GM21786 (cell line): ENCODE measurements at regions not wholly inside any gene's neighbourhood (a gene's known extent, or its start where the extent isn't known, plus 50 kb on each side); places are given as distances from the start of the nearest gene placed in this dataset.
"Not testable (repeated sequence)": the region's sequence is repeated elsewhere in the genome, so short reads cannot be mapped to it uniquely, and the experiment has no call there.

Experiments used
- ATAC-seq: cut with Tn5 transposase; IDR thresholded peaks from one replicate; pipeline ENCODE4 v1.9.1; 2021; ENCODE audit not compliant: unreplicated experiment

DNA sequence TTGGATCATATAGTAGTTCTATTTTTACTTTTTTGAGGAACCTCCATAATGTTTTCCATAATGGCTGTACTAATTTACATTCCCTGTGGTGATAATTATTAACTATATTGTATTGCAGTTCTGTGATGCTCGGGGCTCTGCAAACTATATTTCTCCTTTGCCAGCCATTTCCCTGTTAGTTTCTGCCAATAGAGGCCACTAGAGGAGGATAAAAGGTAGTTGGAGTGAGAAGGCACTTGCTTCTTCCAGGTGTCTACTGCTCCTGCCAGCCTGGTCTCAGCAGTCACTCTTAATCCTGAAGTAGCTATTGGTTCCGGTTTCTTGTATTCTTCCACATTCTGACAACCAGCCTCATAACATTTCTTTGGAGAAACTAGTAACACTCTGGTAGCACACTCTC is 233.9 kb upstream of the GBE1 start:
- no peak for ATAC-seq

GRCh38 chr3:81989758-81990157 is 228.3 kb upstream of the GBE1 start:
- no peak for ATAC-seq

GRCh38 chr3:81989274-81989673 is 227.8 kb upstream of the GBE1 start:
- ATAC-seq: no peak

- not testable (repeated sequence) for ATAC-seq
These were observed 226.0 kb upstream of the GBE1 start for GRCh38 chr3:81987412-81987811.

- no peak for ATAC-seq
These were observed 224.7 kb upstream of the GBE1 start for GRCh38 chr3:81985996-81986723.

DNA sequence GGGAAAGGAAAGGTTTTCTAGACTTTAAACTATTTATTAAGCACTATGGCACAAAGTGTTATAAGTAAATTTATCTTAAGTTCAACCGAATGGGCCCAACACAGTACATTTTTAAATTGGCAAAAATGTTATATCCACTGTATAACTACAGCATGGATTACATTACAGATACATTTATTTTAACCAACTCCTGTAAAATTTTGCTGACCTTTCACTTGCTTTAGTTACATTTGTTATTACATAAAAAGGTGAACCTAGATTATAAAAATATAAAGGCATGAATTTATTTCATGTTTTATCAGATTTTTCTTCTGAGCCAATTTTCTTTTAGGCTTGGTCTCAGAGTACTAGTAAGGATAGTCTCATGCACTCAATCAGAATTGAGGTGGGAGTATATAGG is 221.9 kb upstream of the GBE1 start:
- ATAC-seq: no peak

- no peak for ATAC-seq
These were observed 219.4 kb upstream of the GBE1 start for GRCh38 chr3:81980596-81981494.

DNA sequence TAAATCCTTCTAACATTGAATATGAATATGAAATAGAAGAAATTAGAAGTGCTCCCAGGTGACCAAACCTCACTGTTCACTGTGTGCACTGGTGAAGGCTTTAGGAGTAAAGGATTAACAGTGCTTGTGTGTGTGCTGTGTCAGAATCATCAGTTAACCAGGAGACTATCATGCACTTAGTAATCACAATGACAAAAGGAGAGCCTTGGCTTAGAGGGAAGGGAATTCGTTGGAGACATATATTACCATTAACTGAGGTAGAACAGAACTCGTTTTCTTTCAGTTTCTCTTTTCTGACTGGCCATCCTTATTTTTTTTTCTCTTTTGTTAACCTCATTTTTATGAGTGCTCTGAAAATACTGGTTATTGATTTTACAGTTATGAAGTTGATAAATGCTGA is 213.3 kb upstream of the GBE1 start:
- ATAC-seq: no peak

GRCh38 chr3:81968658-81969057 is 207.2 kb upstream of the GBE1 start:
- no peak for ATAC-seq

DNA sequence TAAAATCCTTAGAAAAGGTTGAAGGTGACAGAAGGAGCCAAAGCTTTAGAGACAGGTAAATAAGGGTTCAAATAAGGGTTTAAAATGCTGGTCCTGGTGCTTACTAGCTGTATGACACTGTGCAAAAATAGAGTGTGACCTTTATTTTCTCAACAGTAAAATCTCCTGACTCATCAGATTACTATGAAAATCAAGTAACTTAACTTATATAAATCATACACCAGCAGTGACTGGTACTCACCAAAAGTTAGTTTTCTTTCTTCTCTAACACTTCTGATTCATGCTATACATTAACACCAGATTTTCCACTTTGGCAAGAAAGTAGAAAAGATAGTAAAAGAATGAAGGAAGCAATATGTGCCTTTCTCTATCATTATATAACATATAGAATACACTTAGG is 205.9 kb upstream of the GBE1 start:
- ATAC-seq: no peak

DNA sequence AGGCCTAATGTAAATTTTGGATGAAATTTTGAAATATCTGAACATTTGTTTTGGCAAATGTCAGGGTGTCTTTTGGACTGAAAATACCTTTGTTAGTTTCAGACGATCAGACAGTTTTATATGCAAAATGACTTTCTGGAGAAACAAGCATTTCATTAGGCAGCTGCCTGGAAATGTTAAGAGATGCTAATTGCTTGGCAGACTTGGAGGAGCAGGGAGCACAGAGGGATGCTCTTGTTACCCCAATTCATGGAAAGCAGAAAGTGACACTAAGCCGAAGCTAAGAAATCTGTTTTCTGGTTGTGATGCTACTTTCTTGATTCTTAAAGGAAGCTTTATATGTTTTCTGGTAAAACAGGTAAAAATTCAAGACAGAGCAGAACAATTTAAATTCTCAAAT is 204.3 kb upstream of the GBE1 start:
- ATAC-seq: no peak

GRCh38 chr3:81962396-81962795 is 201.0 kb upstream of the GBE1 start:
- ATAC-seq: no peak

GRCh38 chr3:81958972-81959640 is 197.7 kb upstream of the GBE1 start:
- ATAC-seq: no peak

- ATAC-seq: no peak
These were observed 194.4 kb upstream of the GBE1 start for GRCh38 chr3:81955878-81956277.

- ATAC-seq: no peak
These were observed 191.7 kb upstream of the GBE1 start for GRCh38 chr3:81953111-81953510.

- no peak for ATAC-seq
These were observed 190.7 kb upstream of the GBE1 start for GRCh38 chr3:81952141-81952540.

GRCh38 chr3:81951636-81952035 is 190.2 kb upstream of the GBE1 start:
- ATAC-seq: no peak

DNA sequence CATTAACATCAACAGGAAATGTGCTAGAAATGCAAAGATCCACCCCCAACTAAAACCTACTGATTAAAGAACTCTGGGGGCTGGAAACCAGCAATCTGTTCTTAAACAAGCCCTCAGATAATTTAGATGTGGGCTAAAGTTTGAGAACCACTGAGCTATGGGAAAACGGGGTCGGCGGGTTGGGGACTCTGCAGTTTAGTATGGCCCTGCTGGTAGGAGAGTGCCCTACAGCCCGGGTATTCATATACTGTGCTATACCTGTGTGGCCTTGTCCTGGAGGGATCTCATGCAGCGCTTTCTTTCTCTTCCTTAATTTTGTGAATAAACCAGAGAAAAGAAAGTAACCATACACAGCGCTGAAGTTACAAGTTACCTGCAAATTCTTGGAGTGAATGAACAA is 189.7 kb upstream of the GBE1 start:
- ATAC-seq: no peak

GRCh38 chr3:81947359-81947758 is 185.9 kb upstream of the GBE1 start:
- ATAC-seq: no peak

DNA sequence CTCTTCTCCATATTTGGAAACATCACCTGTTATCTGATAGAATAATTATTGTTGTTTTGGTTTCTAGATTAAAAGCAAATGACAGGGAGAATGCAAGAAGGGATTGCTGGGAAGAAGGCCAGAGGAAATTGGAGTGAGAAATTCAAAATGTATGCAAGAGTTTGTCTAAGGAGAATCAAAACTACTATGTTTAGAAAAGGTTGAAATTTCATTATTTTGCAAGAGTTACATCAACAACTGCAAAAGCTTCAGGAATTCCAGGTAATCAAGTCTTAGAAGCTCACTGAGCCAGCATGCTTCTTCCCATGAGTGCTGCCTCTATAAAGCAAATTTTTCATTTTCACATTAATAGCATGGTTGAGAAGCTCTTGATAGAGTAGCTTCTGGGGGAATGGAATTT is 177.2 kb upstream of the GBE1 start:
- ATAC-seq: no peak

DNA sequence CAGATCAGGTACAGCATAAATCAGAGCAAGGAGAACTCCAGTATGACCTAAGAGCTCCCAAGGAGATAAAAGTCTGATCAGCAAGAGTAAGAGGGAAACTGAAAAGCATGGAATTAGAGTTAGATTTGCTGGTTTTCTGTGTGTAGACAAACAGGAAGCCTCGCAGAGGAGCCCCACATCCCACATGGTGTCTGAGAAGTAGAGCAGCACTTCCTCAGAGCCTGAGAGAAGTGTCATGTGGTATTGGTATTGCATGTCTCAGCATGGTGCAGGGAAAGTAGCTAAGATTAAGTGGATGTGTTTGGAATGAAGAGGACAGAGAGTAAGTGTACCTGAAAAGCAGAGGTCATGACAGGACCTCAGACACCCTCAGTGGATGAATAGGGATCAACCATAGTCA is 175.4 kb upstream of the GBE1 start:
- no peak for ATAC-seq

- ATAC-seq: no peak
These were observed 171.2 kb upstream of the GBE1 start for GRCh38 chr3:81932681-81933080.
